Effector memory CD4-positive, alpha-beta T cell (primary cell): ENCODE measurements at regions not wholly inside any gene's neighbourhood (a gene's known extent, or its start where the extent isn't known, plus 50 kb on each side); places are given as distances from the start of the nearest gene placed in this dataset.
"Not testable (repeated sequence)": the region's sequence is repeated elsewhere in the genome, so short reads cannot be mapped to it uniquely, and the experiment has no call there.

Source experiments
- DNase-seq, 3 donors: peaks; one replicate each; pipeline ENCODE4 v3.0.0-alpha.2; 2020
- H3K27ac ChIP-seq: 2 replicates; pipeline ENCODE4 v1.7.0; 2013; ENCODE audit warnings: mild to moderate bottlenecking, low read length, moderate library complexity; ENCODE audit not compliant: insufficient read depth, poor library complexity, severe bottlenecking
- H3K27me3 ChIP-seq: replicated peaks from 2 replicates; pipeline ENCODE4 v1.7.0; 2013; ENCODE audit warnings: mild to moderate bottlenecking, low read length; ENCODE audit not compliant: insufficient read depth, control insufficient read depth, poor library complexity, severe bottlenecking
- H3K36me3 ChIP-seq: 2 replicates; pipeline ENCODE4 v1.7.0; 2013; ENCODE audit warnings: mild to moderate bottlenecking, low read length, moderate library complexity; ENCODE audit not compliant: control insufficient read depth, insufficient read depth
- H3K4me1 ChIP-seq: 2 replicates; pipeline ENCODE4 v1.7.0; 2013; ENCODE audit warnings: low read length, mild to moderate bottlenecking; ENCODE audit not compliant: control insufficient read depth, insufficient read depth, poor library complexity, severe bottlenecking
- H3K4me3 ChIP-seq: 2 replicates; pipeline ENCODE4 v1.7.0; 2013; ENCODE audit warnings: low read length, low read depth, mild to moderate bottlenecking; ENCODE audit not compliant: insufficient read depth, poor library complexity, severe bottlenecking
- H3K9me3 ChIP-seq: 2 replicates; pipeline ENCODE4 v1.7.0; 2013; ENCODE audit warnings: mild to moderate bottlenecking, low read length, moderate library complexity; ENCODE audit not compliant: control insufficient read depth

DNA sequence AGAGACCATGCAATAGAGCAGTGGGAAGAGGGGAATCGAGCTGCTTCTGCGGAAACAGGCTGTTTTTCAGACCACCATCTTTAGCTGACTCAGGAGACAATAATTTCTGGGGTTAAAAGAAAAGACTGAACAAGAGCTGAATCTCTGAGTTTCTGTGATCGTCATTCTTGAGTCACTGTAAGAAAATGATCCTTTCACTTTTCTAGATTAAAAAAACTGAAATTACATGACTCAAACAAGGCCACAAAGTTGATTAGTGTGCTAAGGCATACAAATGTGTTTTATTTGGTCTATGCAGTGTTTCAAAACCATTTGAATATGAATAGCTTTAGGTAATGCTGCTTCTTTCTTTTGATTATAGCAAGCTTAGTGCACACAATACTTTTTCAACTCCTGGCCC is 194.4 kb upstream of the RPL34 start:
- no peaks in the 10 kb centered on the region for H3K36me3 ChIP-seq
- no peak overlapping the region for H3K27ac ChIP-seq
- no peak overlapping the region for H3K4me3 ChIP-seq
- no peak for DNase-seq
- no peaks in the 10 kb centered on the region for H3K4me1 ChIP-seq
- no peaks in the 10 kb centered on the region for H3K9me3 ChIP-seq
- H3K27me3 ChIP-seq, result no peaks in the 10 kb centered on the region

DNA sequence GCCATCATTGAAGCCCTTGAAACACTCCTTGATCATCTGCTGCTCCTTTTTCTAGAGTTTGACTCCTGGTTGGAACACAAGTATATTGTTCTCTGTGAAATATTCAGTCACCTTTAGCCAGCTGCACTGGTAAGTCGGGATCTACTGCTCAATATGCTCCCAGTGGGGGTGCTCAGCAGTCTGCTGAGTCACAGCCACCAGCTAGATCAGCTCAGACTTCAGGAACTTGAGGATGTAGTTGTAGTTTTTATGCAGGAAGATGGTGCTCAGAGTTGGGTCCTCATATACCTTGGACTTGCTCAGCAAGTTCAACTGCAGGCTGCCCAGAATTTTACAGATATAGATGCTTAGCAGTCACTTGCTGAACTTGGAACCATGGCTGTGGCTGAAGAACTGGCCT is 202.5 kb upstream of the RPL34 start:
- no peaks in the 10 kb centered on the region for H3K27me3 ChIP-seq
- H3K9me3 ChIP-seq, result no peaks in the 10 kb centered on the region
- DNase-seq, result no peak
- H3K4me3 ChIP-seq, result no peak overlapping the region
- no peaks in the 10 kb centered on the region for H3K36me3 ChIP-seq
- no peak overlapping the region for H3K27ac ChIP-seq
- no peaks in the 10 kb centered on the region for H3K4me1 ChIP-seq

DNA sequence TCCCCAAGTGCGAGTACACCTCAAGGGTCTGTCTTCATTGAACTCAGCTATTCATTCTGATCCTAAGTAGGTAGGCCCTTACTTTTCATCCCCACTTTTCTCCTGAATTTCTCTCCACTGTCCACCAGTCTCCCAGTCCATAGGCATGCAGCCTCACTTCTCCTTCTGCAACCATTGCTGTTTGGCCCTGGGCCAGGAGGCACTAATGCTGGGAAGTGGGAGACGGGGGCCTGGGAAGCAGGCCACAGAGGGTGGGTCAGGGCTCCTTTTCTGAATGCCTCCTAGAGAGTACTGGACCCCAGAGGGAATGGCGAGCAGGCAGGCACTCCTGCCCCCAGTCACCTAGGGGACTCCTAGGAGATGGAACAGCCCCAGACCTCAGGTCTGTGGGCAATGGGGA is 203.5 kb upstream of the RPL34 start:
- no peak for DNase-seq
- no peak overlapping the region for H3K27ac ChIP-seq
- no peaks in the 10 kb centered on the region for H3K27me3 ChIP-seq
- H3K4me3 ChIP-seq, result no peak overlapping the region
- no peaks in the 10 kb centered on the region for H3K4me1 ChIP-seq
- no peaks in the 10 kb centered on the region for H3K36me3 ChIP-seq
- no peaks in the 10 kb centered on the region for H3K9me3 ChIP-seq

DNA sequence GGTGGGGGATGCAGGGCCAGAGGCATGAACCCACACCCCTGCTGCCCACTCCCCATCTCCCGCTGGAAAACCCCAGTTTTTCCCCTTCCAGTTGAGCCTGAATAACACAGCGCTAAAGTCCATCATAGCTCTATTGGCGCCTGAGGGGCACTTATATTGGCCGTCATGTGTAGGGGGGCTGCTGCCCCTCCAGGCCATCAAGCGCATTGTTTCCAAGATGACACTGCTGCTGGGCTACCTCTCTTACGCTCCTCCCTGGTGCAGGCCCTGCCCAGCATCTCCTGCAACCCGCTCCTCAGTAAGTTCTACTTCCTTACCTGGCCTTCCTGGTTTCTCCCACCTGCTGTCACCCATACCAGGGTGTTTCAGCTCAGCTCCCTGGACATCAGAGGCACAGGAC is 205.0 kb upstream of the RPL34 start:
- no peaks in the 10 kb centered on the region for H3K36me3 ChIP-seq
- H3K4me1 ChIP-seq, result no peaks in the 10 kb centered on the region
- no peak overlapping the region for H3K27ac ChIP-seq
- no peak overlapping the region for H3K4me3 ChIP-seq
- DNase-seq, result no peak
- no peaks in the 10 kb centered on the region for H3K27me3 ChIP-seq
- no peaks in the 10 kb centered on the region for H3K9me3 ChIP-seq

DNA sequence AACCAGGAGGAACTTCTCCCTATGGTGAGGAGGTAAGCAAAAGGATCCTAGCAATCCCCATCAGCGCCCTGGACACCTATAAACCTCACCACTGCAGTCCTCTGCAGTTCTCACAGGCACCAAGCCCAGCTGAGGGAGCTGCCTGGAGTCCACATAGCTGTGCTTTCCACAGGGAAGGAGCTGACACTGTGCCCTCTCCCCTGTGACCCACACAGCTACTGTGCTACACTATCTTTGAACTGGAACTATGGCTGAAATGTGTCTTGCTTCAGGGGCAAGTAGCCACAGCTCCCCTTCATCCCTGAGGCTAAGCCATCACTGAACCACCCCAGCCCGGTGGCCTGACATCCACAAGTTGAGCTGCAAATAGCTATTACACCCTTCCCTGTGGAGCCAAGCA is 208.5 kb upstream of the RPL34 start:
- H3K4me3 ChIP-seq, result no peak overlapping the region
- no peak for DNase-seq
- H3K27me3 ChIP-seq, result no peaks in the 10 kb centered on the region
- no peaks in the 10 kb centered on the region for H3K36me3 ChIP-seq
- H3K4me1 ChIP-seq, result no peaks in the 10 kb centered on the region
- H3K27ac ChIP-seq, result no peak overlapping the region
- H3K9me3 ChIP-seq, result no peaks in the 10 kb centered on the region

DNA sequence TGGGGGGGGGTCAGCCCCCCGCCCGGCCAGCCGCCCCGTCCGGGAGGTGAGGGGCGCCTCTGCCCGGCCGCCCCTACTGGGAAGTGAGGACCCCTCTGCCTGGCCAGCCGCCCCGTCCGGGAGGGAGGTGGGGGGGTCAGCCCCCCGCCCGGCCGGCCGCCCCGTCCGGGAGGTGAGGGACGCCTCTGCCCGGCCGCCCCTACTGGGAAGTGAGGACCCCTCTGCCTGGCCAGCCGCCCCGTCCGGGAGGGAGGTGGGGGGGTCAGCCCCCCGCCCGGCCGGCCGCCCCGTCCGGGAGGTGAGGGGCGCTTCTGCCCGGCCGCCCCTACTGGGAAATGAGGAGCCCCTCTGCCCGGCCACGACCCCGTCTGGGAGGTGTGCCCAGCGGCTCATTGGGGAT is 210.7 kb upstream of the RPL34 start:
- not testable (repeated sequence) for H3K36me3 ChIP-seq, H3K9me3 ChIP-seq, H3K4me1 ChIP-seq, H3K27ac ChIP-seq, H3K4me3 ChIP-seq, DNase-seq, H3K27me3 ChIP-seq

GRCh38 chr4:108405586-108405985 is 214.8 kb upstream of the RPL34 start:
- Histone ChIP-seq H3K4me3 (no peak overlapping the region), H3K9me3 (no peaks in the 10 kb centered on the region), H3K36me3 (no peaks in the 10 kb centered on the region), H3K4me1 (no peaks in the 10 kb centered on the region), H3K27me3 (no peaks in the 10 kb centered on the region), H3K27ac (no peak overlapping the region)
- no peak for DNase-seq

DNA sequence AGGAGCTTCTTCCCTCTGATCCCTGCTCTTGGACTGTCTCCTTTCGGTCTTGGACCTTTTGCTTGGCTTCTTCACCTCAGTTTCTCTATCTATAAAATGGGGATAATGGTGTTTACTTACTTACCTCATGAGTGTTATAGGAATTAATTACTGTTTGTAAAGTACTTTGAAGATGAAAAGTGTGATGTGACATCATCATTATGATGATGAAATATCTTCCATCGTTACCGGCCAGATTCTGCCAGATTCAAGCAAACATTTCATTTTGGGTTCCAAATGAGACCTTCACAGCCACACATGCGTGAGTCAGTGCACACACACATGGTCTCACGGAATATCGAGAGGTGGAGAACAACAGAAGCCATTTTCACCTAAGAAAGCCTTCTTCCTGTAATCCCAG is 220.1 kb upstream of the RPL34 start:
- Histone ChIP-seq H3K36me3 (no peaks in the 10 kb centered on the region), H3K27ac (no peak overlapping the region), H3K4me1 (no peaks in the 10 kb centered on the region), H3K27me3 (no peaks in the 10 kb centered on the region), H3K9me3 (no peaks in the 10 kb centered on the region), H3K4me3 (no peak overlapping the region)
- no peak for DNase-seq

DNA sequence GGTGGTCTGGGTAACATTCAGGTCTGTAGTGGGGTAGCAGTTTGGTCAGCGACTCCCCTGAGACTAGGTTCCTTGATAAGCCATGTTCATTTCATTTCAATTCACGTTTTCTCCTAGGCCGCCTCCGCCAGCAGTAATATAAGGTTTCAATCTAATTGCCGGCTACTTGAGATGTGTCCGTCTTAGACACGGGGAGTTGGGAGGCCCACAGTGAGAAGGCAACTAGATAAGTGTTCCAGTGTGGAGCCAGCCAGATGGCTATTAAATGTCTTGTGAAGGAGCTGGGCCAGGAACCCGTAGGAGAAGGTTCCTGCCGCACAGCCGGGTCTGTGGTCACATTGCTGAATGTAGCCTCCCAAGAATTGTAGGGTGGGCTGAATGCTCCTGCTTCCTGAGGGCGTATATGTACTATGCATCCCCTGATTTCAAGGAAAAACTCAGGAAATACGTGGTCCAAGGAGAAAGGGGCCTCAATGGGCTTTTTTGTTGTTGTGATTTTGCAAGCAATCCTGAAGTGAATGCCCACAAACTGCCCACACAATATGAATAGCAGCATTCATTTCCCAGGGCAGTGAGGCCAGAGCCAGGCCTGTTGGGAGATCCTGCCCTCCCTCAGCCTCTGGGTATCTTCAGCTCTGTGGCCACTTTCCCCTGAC is 220.6 kb upstream of the RPL34 start:
- H3K4me1 ChIP-seq, result no peaks in the 10 kb centered on the region
- no peaks in the 10 kb centered on the region for H3K9me3 ChIP-seq
- no peak overlapping the region for H3K4me3 ChIP-seq
- no peak for DNase-seq
- no peaks in the 10 kb centered on the region for H3K27me3 ChIP-seq
- H3K27ac ChIP-seq, result no peak overlapping the region
- H3K36me3 ChIP-seq, result no peaks in the 10 kb centered on the region

GRCh38 chr4:108398836-108399235 is 221.5 kb upstream of the RPL34 start:
- no peaks in the 10 kb centered on the region for H3K27me3 ChIP-seq
- no peak for DNase-seq
- H3K4me3 ChIP-seq, result no peak overlapping the region
- H3K4me1 ChIP-seq, result no peaks in the 10 kb centered on the region
- no peak overlapping the region for H3K27ac ChIP-seq
- H3K36me3 ChIP-seq, result no peaks in the 10 kb centered on the region
- H3K9me3 ChIP-seq, result no peaks in the 10 kb centered on the region

GRCh38 chr4:108398316-108398715 is 222.1 kb upstream of the RPL34 start:
- DNase-seq, result no peak
- no peaks in the 10 kb centered on the region for H3K27me3 ChIP-seq

More at GRCh38 chr4:108398316-108398715, 222.1 kb upstream of the RPL34 start:
- no peaks in the 10 kb centered on the region for H3K36me3 ChIP-seq
- no peak overlapping the region for H3K27ac ChIP-seq
- no peak overlapping the region for H3K4me3 ChIP-seq
- H3K9me3 ChIP-seq, result no peaks in the 10 kb centered on the region
- H3K4me1 ChIP-seq, result no peaks in the 10 kb centered on the region
